HCT116 (cell line): ENCODE measurements at regions not wholly inside any gene's neighbourhood (a gene's known extent, or its start where the extent isn't known, plus 50 kb on each side); places are given as distances from the start of the nearest gene placed in this dataset.

Experiments used
- ATAC-seq: fragments of 200-7000 bp; cut with Tn5 transposase; 2 replicates; pipeline ENCODE4 v1.9.1; 2020; ENCODE audit warnings: mild to moderate bottlenecking, moderate library complexity
- BruUV-seq: library from RNA; stranded (reverse); fragments of 400-500 nt; replicated peaks from 2 replicates; lab custom pipeline; 2021; lab: Mats Ljungman, UMichigan
- CTCF ChIA-PET: fragments of 300-600 bp; sonication (Branson Sonifier 250); formaldehyde crosslinking; loops from one replicate; lab custom pipeline; 2021; ENCODE audit warnings: antibody characterized with exemption; lab: Charles Lee
- POLR2A ChIA-PET: fragments of 300-600, 350-600 bp; sonication (Branson Sonifier 250); formaldehyde crosslinking; loops from one replicate; lab custom pipeline; 2021; ENCODE audit warnings: antibody characterized with exemption; lab: Charles Lee
- RAD21 ChIA-PET, 2 experiments: fragments of 300-600 bp; sonication (Branson Sonifier 250); formaldehyde crosslinking; loops; one replicate each; lab custom pipeline; 2023; ENCODE audit warnings: low total read pairs in 2 of 2; ENCODE audit not compliant: uncharacterized antibody in 2 of 2, unreplicated experiment in 2 of 2, low non-redundant PET in 1 of 2; lab: Charles Lee
- DNase-seq: peaks from one replicate; pipeline ENCODE4 v3.0.0-alpha.2; 2010; ENCODE audit warnings: low read depth, low spot score
- H2AFZ ChIP-seq: fragments of 200-600 bp; shearing (Covaris generic), sonication (generic); 2 replicates; pipeline ENCODE4 v1.6.1; 2017; ENCODE audit warnings: low read depth, mixed run types, mixed read lengths, antibody characterized with exemption, low read length; ENCODE audit not compliant: poor library complexity, severe bottlenecking
- H3K27ac ChIP-seq: 2 replicates; pipeline ENCODE4 v1.5.1; 2012; ENCODE audit warnings: low read depth, low read length
- H3K27me3 ChIP-seq: fragments of 200-600 bp; sonication (generic); 2 replicates; pipeline ENCODE4 v1.6.1; 2016; ENCODE audit warnings: mixed run types, low read length, mixed read lengths; ENCODE audit not compliant: insufficient read depth
- H3K36me3 ChIP-seq, 2 experiments: fragments of 200-500 bp in 1 of 2; fragments of 200-600 bp in 1 of 2; sonication (Bioruptor generic) in 1 of 2; sonication (generic) in 1 of 2; 2 replicates each; pipeline versions ENCODE4 v1.5.1 to v1.6.1; 2014 to 2016; ENCODE audit warnings: low read length in 2 of 2, inconsistent platforms in 1 of 2, mixed read lengths in 1 of 2, mixed run types in 1 of 2; ENCODE audit not compliant: insufficient read depth in 2 of 2, control insufficient read depth in 1 of 2
- H3K4me1 ChIP-seq, 2 experiments: fragments of 200-600 bp in 1 of 2; sonication (generic) in 1 of 2; 2 replicates each; pipeline versions ENCODE4 v1.5.1 to v1.6.1; 2012 to 2017; ENCODE audit warnings: low read length in 2 of 2, inconsistent platforms in 1 of 2, mild to moderate bottlenecking in 1 of 2, mixed read lengths in 1 of 2, mixed run types in 1 of 2, moderate library complexity in 1 of 2; ENCODE audit not compliant: insufficient read depth in 2 of 2, control insufficient read depth in 1 of 2
- H3K4me2 ChIP-seq: fragments of 200-600 bp; sonication (generic); 2 replicates; pipeline ENCODE4 v1.6.1; 2017; ENCODE audit warnings: mixed run types, low read length, mixed read lengths
- H3K4me3 ChIP-seq, 2 experiments: fragments of 200-600 bp in 1 of 2; sonication (generic) in 1 of 2; replicated peaks in 1 of 2; 2 replicates each; pipeline ENCODE4 v1.5.1; 2011 to 2016; ENCODE audit warnings: low read length in 2 of 2, control low read depth in 1 of 2, low read depth in 1 of 2, mild to moderate bottlenecking in 1 of 2, mixed read lengths in 1 of 2, mixed run types in 1 of 2
- H3K79me2 ChIP-seq: fragments of 200-600 bp; sonication (generic); 2 replicates; pipeline ENCODE4 v1.6.1; 2017; ENCODE audit warnings: mild to moderate bottlenecking, mixed run types, low read length, moderate library complexity, mixed read lengths; ENCODE audit not compliant: insufficient read depth
- H3K9ac ChIP-seq: fragments of 200-600 bp; sonication (generic); 2 replicates; pipeline ENCODE4 v1.6.1; 2016; ENCODE audit warnings: low read length, mixed read lengths
- H3K9me2 ChIP-seq: fragments of 200-600 bp; sonication (generic), shearing (Covaris generic); 2 replicates; pipeline ENCODE4 v1.6.1; 2017; ENCODE audit warnings: mixed run types, mild to moderate bottlenecking, moderate library complexity; ENCODE audit not compliant: insufficient read depth
- H3K9me3 ChIP-seq, 2 experiments: fragments of 200-500 bp in 1 of 2; fragments of 200-600 bp in 1 of 2; sonication (Bioruptor generic) in 1 of 2; sonication (generic) in 1 of 2; 2 replicates each; pipeline ENCODE4 v1.6.1; 2014 to 2017; ENCODE audit warnings: low read length in 2 of 2, mixed read lengths in 2 of 2, inconsistent platforms in 1 of 2, low read depth in 1 of 2, mild to moderate bottlenecking in 1 of 2, mixed run types in 1 of 2, moderate library complexity in 1 of 2; ENCODE audit not compliant: control insufficient read depth in 1 of 2, insufficient read depth in 1 of 2
- H4K20me1 ChIP-seq: fragments of 200-600 bp; sonication (generic), shearing (Covaris generic); 2 replicates; pipeline ENCODE4 v1.6.1; 2017; ENCODE audit warnings: mixed run types, mild to moderate bottlenecking, moderate library complexity; ENCODE audit not compliant: insufficient read depth
- ATF3 ChIP-seq: IDR thresholded peaks from 2 replicates; pipeline ENCODE4 v1.6.1; 2012
- CBX3 ChIP-seq: IDR thresholded peaks from 2 replicates; pipeline ENCODE4 v1.6.1; 2012; ENCODE audit warnings: low read depth
- CEBPB ChIP-seq: IDR thresholded peaks from 2 replicates; pipeline ENCODE4 v1.6.1; 2012; ENCODE audit warnings: low read depth
- CTCF ChIP-seq, 3 experiments: fragments of 200-600 bp in 1 of 3; sonication (generic) in 1 of 3; IDR thresholded peaks in 2 of 3; conservative IDR thresholded peaks in 1 of 3; 2 replicates each; pipeline ENCODE4 v1.5.1; 2012 to 2017; ENCODE audit warnings: low read depth in 2 of 3, low read length in 2 of 3, antibody characterized with exemption in 1 of 3, borderline replicate concordance in 1 of 3, control low read depth in 1 of 3, mild to moderate bottlenecking in 1 of 3, mixed read lengths in 1 of 3, mixed run types in 1 of 3, moderate library complexity in 1 of 3; ENCODE audit not compliant: insufficient read depth in 1 of 3
- EZH2 ChIP-seq: fragments of 200-600 bp; sonication (generic); IDR thresholded peaks from 2 replicates; pipeline ENCODE4 v1.6.1; 2017; ENCODE audit warnings: antibody characterized with exemption, mixed run types
- EZH2phosphoT487 ChIP-seq: fragments of 200-600 bp; IDR thresholded peaks from 2 replicates; pipeline ENCODE4 v1.6.1; 2018; ENCODE audit warnings: antibody characterized with exemption, borderline replicate concordance
- JUND ChIP-seq: IDR thresholded peaks from 2 replicates; pipeline ENCODE4 v1.6.1; 2012
- POLR2AphosphoS5 ChIP-seq: IDR thresholded peaks from 2 replicates; pipeline ENCODE4 v1.6.1; 2011; ENCODE audit warnings: mild to moderate bottlenecking, low read depth, low read length, moderate library complexity
- RAD21 ChIP-seq: IDR thresholded peaks from 2 replicates; pipeline ENCODE4 v1.6.1; 2012; ENCODE audit warnings: low read depth, mild to moderate bottlenecking
- SIN3A ChIP-seq: IDR thresholded peaks from 2 replicates; pipeline ENCODE4 v1.6.1; 2012; ENCODE audit warnings: low read depth
- TCF7L2 ChIP-seq: IDR thresholded peaks from 2 replicates; pipeline ENCODE4 v1.7.0; 2011; ENCODE audit warnings: borderline replicate concordance, inconsistent platforms; ENCODE audit not compliant: insufficient read depth, insufficient read length; ENCODE audit errors: extremely low read depth
- intact Hi-C: fragments of 100-400 bp; cut with micrococcal nuclease; formaldehyde crosslinking; loops from 2 replicates; pipeline ENCODE4 v1.10.0; 2022
- TF ChIP-seq, protein P1 (sequence below): IDR thresholded peaks from 2 replicates; pipeline ENCODE4 v1.6.1; 2011; ENCODE audit warnings: mild to moderate bottlenecking, low read length, moderate library complexity; ENCODE audit not compliant: insufficient replicate concordance; ENCODE audit errors: extremely low read depth
- TF ChIP-seq, protein P2 (sequence below): IDR thresholded peaks from 2 replicates; pipeline ENCODE4 v1.6.1; 2012; ENCODE audit warnings: low read depth

DNA sequence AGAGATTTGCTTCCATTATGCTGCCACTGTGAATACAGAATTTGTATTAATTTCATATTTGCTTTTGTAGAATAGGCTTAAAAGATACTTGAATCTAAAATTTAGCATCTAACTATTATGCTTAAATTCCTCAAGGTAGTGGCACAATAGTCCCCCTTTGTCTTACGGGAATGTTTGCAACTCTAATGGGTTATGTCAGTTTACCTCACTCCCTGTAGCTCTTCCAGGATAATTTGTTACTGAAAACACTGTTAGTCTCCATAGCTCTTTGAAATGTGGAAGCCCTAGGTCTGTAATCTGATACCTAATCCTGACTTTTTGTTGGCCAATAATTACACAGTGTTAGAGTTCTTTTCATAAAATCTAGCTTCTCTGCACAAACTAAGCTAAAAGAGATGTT, 433.4 kb downstream of the PYDC2 start:
- intact Hi-C loops: no loop called here
- Histone ChIP-seq H3K36me3 (no peaks in the 10 kb centered on the region), H4K20me1 (no peaks in the 10 kb centered on the region), H3K9ac (no peak overlapping the region), H3K4me3 (no peak overlapping the region), H3K79me2 (no peaks in the 10 kb centered on the region), H3K27ac (no peak overlapping the region), H3K4me1 (no peaks in the 10 kb centered on the region), H3K9me2 (peaks cover 4% of the 10 kb centered on the region; the same call in 1 of the 2 replicates), H3K9me3 (no peaks in the 10 kb centered on the region), H3K27me3 (no peaks in the 10 kb centered on the region), H2AFZ (no peak overlapping the region), H3K4me2 (no peak overlapping the region)
- POLR2A ChIA-PET: no interaction called here
- no TSS peak for BruUV-seq
- ATAC-seq (no peak), DNase-seq (no peak)
- no peak for TF ChIP-seq SIN3A
- RAD21 ChIA-PET: no interaction called here
- CTCF ChIA-PET: no interaction called here

DNA sequence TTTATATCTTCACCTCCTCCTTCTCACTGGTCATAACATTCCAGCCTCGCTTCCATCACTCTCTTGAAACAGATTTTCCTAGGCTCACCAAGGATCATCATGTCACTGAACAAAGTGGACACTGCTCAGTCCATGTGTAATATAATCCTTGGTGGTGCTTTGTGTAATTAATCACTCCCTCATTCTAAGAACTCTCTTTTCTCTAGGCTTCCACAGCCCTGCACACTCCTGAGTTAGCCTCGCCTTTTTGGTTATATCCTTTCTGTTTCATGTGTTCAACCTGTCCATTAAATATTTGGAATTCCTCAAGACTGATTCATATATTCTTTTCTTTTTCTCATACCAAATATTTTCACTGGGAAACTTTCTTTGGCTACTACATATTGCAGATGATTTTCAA, 440.8 kb downstream of the PYDC2 start:
- peak; percentile 44; the same call in 1 of the 2 replicates for ATAC-seq
- H4K20me1 ChIP-seq: no peaks in the 10 kb centered on the region
- TF ChIP-seq ATF3: no peak
- TF ChIP-seq, protein P1, sequence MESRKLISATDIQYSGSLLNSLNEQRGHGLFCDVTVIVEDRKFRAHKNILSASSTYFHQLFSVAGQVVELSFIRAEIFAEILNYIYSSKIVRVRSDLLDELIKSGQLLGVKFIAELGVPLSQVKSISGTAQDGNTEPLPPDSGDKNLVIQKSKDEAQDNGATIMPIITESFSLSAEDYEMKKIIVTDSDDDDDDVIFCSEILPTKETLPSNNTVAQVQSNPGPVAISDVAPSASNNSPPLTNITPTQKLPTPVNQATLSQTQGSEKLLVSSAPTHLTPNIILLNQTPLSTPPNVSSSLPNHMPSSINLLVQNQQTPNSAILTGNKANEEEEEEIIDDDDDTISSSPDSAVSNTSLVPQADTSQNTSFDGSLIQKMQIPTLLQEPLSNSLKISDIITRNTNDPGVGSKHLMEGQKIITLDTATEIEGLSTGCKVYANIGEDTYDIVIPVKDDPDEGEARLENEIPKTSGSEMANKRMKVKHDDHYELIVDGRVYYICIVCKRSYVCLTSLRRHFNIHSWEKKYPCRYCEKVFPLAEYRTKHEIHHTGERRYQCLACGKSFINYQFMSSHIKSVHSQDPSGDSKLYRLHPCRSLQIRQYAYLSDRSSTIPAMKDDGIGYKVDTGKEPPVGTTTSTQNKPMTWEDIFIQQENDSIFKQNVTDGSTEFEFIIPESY: no peak
- no peak for TF ChIP-seq TCF7L2
- TF ChIP-seq, protein P2, sequence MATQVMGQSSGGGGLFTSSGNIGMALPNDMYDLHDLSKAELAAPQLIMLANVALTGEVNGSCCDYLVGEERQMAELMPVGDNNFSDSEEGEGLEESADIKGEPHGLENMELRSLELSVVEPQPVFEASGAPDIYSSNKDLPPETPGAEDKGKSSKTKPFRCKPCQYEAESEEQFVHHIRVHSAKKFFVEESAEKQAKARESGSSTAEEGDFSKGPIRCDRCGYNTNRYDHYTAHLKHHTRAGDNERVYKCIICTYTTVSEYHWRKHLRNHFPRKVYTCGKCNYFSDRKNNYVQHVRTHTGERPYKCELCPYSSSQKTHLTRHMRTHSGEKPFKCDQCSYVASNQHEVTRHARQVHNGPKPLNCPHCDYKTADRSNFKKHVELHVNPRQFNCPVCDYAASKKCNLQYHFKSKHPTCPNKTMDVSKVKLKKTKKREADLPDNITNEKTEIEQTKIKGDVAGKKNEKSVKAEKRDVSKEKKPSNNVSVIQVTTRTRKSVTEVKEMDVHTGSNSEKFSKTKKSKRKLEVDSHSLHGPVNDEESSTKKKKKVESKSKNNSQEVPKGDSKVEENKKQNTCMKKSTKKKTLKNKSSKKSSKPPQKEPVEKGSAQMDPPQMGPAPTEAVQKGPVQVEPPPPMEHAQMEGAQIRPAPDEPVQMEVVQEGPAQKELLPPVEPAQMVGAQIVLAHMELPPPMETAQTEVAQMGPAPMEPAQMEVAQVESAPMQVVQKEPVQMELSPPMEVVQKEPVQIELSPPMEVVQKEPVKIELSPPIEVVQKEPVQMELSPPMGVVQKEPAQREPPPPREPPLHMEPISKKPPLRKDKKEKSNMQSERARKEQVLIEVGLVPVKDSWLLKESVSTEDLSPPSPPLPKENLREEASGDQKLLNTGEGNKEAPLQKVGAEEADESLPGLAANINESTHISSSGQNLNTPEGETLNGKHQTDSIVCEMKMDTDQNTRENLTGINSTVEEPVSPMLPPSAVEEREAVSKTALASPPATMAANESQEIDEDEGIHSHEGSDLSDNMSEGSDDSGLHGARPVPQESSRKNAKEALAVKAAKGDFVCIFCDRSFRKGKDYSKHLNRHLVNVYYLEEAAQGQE: no peak
- no peak for TF ChIP-seq JUND
- TF ChIP-seq CTCF (IDR thresholded peaks at IDR 0.05 in 2 of 3, conservative IDR thresholded peaks at IDR 0.05 in 1 of 3; ENCODE audit: borderline replicate concordance in 1 of 3, insufficient read depth in 1 of 3, low read depth in 2 of 3, low read length in 2 of 3): no peak
- TF ChIP-seq CBX3: no peak
- TF ChIP-seq EZH2: no peak
- TF ChIP-seq RAD21: no peak
- no peak for TF ChIP-seq POLR2AphosphoS5
- TF ChIP-seq CEBPB: no peak
- no peak for TF ChIP-seq SIN3A
- TF ChIP-seq EZH2phosphoT487: no peak

More for the DNA sequence above, 440.8 kb downstream of the PYDC2 start:
- H3K9ac ChIP-seq: no peak overlapping the region
- no peaks in the 10 kb centered on the region for H3K79me2 ChIP-seq
- intact Hi-C loops: no loop called here
- H3K27me3 ChIP-seq: no peaks in the 10 kb centered on the region
- DNase-seq: no peak
- no TSS peak for BruUV-seq
- no peak overlapping the region for H3K4me2 ChIP-seq
- H3K36me3 ChIP-seq: no peaks in the 10 kb centered on the region
- RAD21 ChIA-PET: no interaction called here
- POLR2A ChIA-PET: no interaction called here
- no peak overlapping the region for H3K4me3 ChIP-seq
- H3K9me2 ChIP-seq: no peaks in the 10 kb centered on the region
- CTCF ChIA-PET: no interaction called here
- H3K4me1 ChIP-seq: peaks cover 4 to 8% of the 10 kb centered on the region in 2 experiments; a peak in 2 of 4 replicates
- no peaks in the 10 kb centered on the region for H3K9me3 ChIP-seq
- H3K27ac ChIP-seq: no peak overlapping the region
- H2AFZ ChIP-seq: no peak overlapping the region
